Heart left ventricle (tissue), 13 donors: ENCODE measurements at regions not wholly inside any gene's neighbourhood (a gene's known extent, or its start where the extent isn't known, plus 50 kb on each side); places are given as distances from the start of the nearest gene placed in this dataset.
"Not testable (repeated sequence)": the region's sequence is repeated elsewhere in the genome, so short reads cannot be mapped to it uniquely, and the experiment has no call there.

Experiments used
- POLR2A ChIP-seq, 2 donors: fragments of 450-650 bp; IDR thresholded peaks; one replicate each; pipeline ENCODE4 v1.6.1; 2017; ENCODE audit warnings: antibody characterized with exemption in 2 of 2, mild to moderate bottlenecking in 2 of 2, moderate library complexity in 2 of 2
- TF ChIP-seq, protein P1 (sequence below), 12 donors: fragments of 200-600 bp; sonication (generic) in 4 of 12; IDR thresholded peaks; one replicate each; pipeline versions ENCODE4 v1.5.0 to v1.8.0; 2018 to 2022; ENCODE audit warnings: antibody characterized with exemption in 12 of 12, mild to moderate bottlenecking in 5 of 12
- donor health status: ischemic (EF 13 %, LVEDD 7.1; RV severe dilation, severe dysfunction).
- donor health status: DM: no; HTN: yes; CAD: no.
- donor health status: DM: no; HTN: no; CAD: no.
- donor health status: ischemic (EF 25% LVEDD 6.9; RV normal size, moderate dysfunction).
- donor health status: ischemic (EF 25% LVEDD 5.7; RV mildly dilated, moderate dysfunction).
- donor health status: ischemic (EF 35%, LVEDD 5.7; RV mildly dilated, moderate dysfunction).
- donor health status: nonischemic (EF 11% LVEDD 7.7; RV severe dilation, severe dysfunction).
- donor health status: DM: yes; HTN: yes; CAD: no.
- donor health status: PGD.
- donor health status: ischemic (EF 29% LVEDD 5.4; RV normal size, mild dysfunction).
- donor health status: nonischemic (EF 23%, LVEDD 6.1; RV moderate dilation, normal function).

DNA sequence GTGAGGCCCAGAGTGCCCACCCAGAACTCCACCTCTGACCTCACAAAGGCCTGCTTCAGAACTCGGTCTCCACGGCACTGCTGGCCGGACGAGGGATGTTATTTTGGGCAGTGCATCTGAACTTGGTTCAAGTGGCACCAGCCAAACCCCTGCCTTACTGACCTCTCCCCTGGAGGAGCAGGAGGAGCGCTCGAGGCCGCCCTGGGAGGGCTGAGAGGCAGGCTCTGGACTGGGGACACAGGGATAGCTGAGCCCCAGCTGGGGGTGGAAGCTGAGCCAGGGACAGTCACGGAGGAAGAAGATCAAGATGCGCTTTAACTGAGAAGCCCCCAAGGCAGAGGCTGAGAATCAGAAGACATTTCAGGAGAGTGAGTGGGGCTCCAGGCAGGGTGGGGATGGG is 284.2 kb upstream of the TEKT4 start:
- TF ChIP-seq, protein P1, sequence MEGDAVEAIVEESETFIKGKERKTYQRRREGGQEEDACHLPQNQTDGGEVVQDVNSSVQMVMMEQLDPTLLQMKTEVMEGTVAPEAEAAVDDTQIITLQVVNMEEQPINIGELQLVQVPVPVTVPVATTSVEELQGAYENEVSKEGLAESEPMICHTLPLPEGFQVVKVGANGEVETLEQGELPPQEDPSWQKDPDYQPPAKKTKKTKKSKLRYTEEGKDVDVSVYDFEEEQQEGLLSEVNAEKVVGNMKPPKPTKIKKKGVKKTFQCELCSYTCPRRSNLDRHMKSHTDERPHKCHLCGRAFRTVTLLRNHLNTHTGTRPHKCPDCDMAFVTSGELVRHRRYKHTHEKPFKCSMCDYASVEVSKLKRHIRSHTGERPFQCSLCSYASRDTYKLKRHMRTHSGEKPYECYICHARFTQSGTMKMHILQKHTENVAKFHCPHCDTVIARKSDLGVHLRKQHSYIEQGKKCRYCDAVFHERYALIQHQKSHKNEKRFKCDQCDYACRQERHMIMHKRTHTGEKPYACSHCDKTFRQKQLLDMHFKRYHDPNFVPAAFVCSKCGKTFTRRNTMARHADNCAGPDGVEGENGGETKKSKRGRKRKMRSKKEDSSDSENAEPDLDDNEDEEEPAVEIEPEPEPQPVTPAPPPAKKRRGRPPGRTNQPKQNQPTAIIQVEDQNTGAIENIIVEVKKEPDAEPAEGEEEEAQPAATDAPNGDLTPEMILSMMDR (IDR thresholded peaks at IDR 0.05), result not testable (repeated sequence)
- TF ChIP-seq POLR2A (IDR thresholded peaks at IDR 0.05), result not testable (repeated sequence)
